HG03095 (cell line): ENCODE measurements at regions not wholly inside any gene's neighbourhood (a gene's known extent, or its start where the extent isn't known, plus 50 kb on each side); places are given as distances from the start of the nearest gene placed in this dataset.

Experiments
- ATAC-seq: cut with Tn5 transposase; IDR thresholded peaks from one replicate; pipeline ENCODE4 v1.9.1; 2021; ENCODE audit warnings: moderate library complexity; ENCODE audit not compliant: unreplicated experiment

- ATAC-seq = no peak
Measured at GRCh38 chr12:23057571-23057970, 432.6 kb downstream of the ETNK1 start.

GRCh38 chr12:23060161-23060560, 435.2 kb downstream of the ETNK1 start:
- ATAC-seq = no peak

GRCh38 chr12:23063206-23063605, 438.2 kb downstream of the ETNK1 start:
- ATAC-seq = no peak

GRCh38 chr12:23066095-23066494, 441.1 kb downstream of the ETNK1 start:
- ATAC-seq = no peak

GRCh38 chr12:23083267-23083666, 458.3 kb downstream of the ETNK1 start:
- peak; percentile 53 for ATAC-seq

GRCh38 chr12:23084236-23084995, 459.4 kb downstream of the ETNK1 start:
- no peak for ATAC-seq

- no peak for ATAC-seq
Measured at GRCh38 chr12:23088594-23088993, 463.6 kb downstream of the ETNK1 start.

- ATAC-seq = no peak
Measured at GRCh38 chr12:23093488-23093887, 468.5 kb downstream of the ETNK1 start.

- no peak for ATAC-seq
Measured at GRCh38 chr12:23096321-23096720, 471.4 kb downstream of the ETNK1 start.

- no peak for ATAC-seq
Measured at GRCh38 chr12:23098110-23098509, 473.1 kb downstream of the ETNK1 start.

GRCh38 chr12:23098517-23098916, 473.5 kb downstream of the ETNK1 start:
- ATAC-seq = no peak

GRCh38 chr12:23099104-23099503, 474.1 kb downstream of the ETNK1 start:
- ATAC-seq = no peak

GRCh38 chr12:23099604-23100003, 474.6 kb downstream of the ETNK1 start:
- no peak for ATAC-seq

- ATAC-seq = no peak
Measured at GRCh38 chr12:23108957-23109356, 484.0 kb downstream of the ETNK1 start.

- no peak for ATAC-seq
Measured at GRCh38 chr12:23113781-23114180, 488.8 kb downstream of the ETNK1 start.

- no peak for ATAC-seq
Measured at GRCh38 chr12:23115984-23116383, 491.0 kb downstream of the ETNK1 start.

GRCh38 chr12:23126794-23127193, 501.8 kb downstream of the ETNK1 start:
- no peak for ATAC-seq

- no peak for ATAC-seq
Measured at GRCh38 chr12:23127701-23128100, 502.7 kb downstream of the ETNK1 start.

- no peak for ATAC-seq
Measured at GRCh38 chr12:23128462-23128861, 503.5 kb downstream of the ETNK1 start.

- ATAC-seq = no peak
Measured at GRCh38 chr12:23132357-23132756, 507.4 kb downstream of the ETNK1 start.

- no peak for ATAC-seq
Measured at GRCh38 chr12:23133471-23133870, 508.5 kb downstream of the ETNK1 start.

- ATAC-seq = no peak
Measured at GRCh38 chr12:23139026-23139425, 514.1 kb downstream of the ETNK1 start.

- no peak for ATAC-seq
Measured at GRCh38 chr12:23140710-23141109, 515.7 kb downstream of the ETNK1 start.
